ENCODE measurements at regions not wholly inside any gene's neighbourhood (a gene's known extent, or its start where the extent isn't known, plus 50 kb on each side); places are given as distances from the start of the nearest gene placed in this dataset.

- Mint-ChIP-seq H3K36me3 (ENCODE audit: low read depth) (peaks cover 6% of the 10 kb centered on the region), H3K27ac (ENCODE audit: unreplicated experiment) (no peak overlapping the region), H3K9me3 (peaks cover 6% of the 10 kb centered on the region), H3K4me3 (no peak overlapping the region), H3K27me3 (ENCODE audit: low read depth) (no peaks in the 10 kb centered on the region), H3K4me1 (no peaks in the 10 kb centered on the region)
- no peak for DNase-seq (ENCODE audit: low read depth, low spot score)
- no peak for TF ChIP-seq CTCF (conservative IDR thresholded peaks at IDR 0.05)
Measured at GRCh38 chr5:10849278-10849677, 88.2 kb upstream of the DAP start.

GRCh38 chr5:10844016-10844415 lies 83.0 kb upstream of the DAP start:
- Mint-ChIP-seq H3K36me3 (ENCODE audit: low read depth) (peaks cover 6% of the 10 kb centered on the region), H3K27ac (ENCODE audit: unreplicated experiment) (no peak overlapping the region), H3K9me3 (peaks cover 9% of the 10 kb centered on the region), H3K4me3 (no peak overlapping the region), H3K4me1 (no peaks in the 10 kb centered on the region), H3K27me3 (ENCODE audit: low read depth) (no peaks in the 10 kb centered on the region)
- TF ChIP-seq CTCF (conservative IDR thresholded peaks at IDR 0.05) = no peak
- DNase-seq (ENCODE audit: low read depth, low spot score) = no peak

- Mint-ChIP-seq H3K4me3 (no peak overlapping the region), H3K27me3 (ENCODE audit: low read depth) (no peaks in the 10 kb centered on the region), H3K4me1 (no peaks in the 10 kb centered on the region), H3K27ac (ENCODE audit: unreplicated experiment) (no peak overlapping the region), H3K36me3 (ENCODE audit: low read depth) (peaks cover 6% of the 10 kb centered on the region), H3K9me3 (peaks cover 9% of the 10 kb centered on the region)
- DNase-seq (ENCODE audit: low read depth, low spot score) = no peak
- TF ChIP-seq CTCF (conservative IDR thresholded peaks at IDR 0.05) = no peak
Measured at GRCh38 chr5:10842823-10843222, 81.8 kb upstream of the DAP start.

GRCh38 chr5:10839916-10840599 lies 79.0 kb upstream of the DAP start:
- peaks cover 2% of the 10 kb centered on the region for H3K9me3 Mint-ChIP-seq
- H3K27ac Mint-ChIP-seq (ENCODE audit: unreplicated experiment) = peak overlapping the region; percentile 43
- H3K4me1 Mint-ChIP-seq = no peaks in the 10 kb centered on the region
- peaks cover 4% of the 10 kb centered on the region for H3K36me3 Mint-ChIP-seq (ENCODE audit: low read depth)
- H3K4me3 Mint-ChIP-seq = no peak overlapping the region
- DNase-seq (ENCODE audit: low read depth, low spot score) = no peak
- no peak for TF ChIP-seq CTCF (conservative IDR thresholded peaks at IDR 0.05)
- H3K27me3 Mint-ChIP-seq (ENCODE audit: low read depth) = no peaks in the 10 kb centered on the region

GRCh38 chr5:10839118-10839517 lies 78.1 kb upstream of the DAP start:
- DNase-seq (ENCODE audit: low read depth, low spot score) = no peak
- no peaks in the 10 kb centered on the region for H3K27me3 Mint-ChIP-seq (ENCODE audit: low read depth)
- no peak overlapping the region for H3K27ac Mint-ChIP-seq (ENCODE audit: unreplicated experiment)
- TF ChIP-seq CTCF (conservative IDR thresholded peaks at IDR 0.05) = no peak
- peaks cover 2% of the 10 kb centered on the region for H3K9me3 Mint-ChIP-seq
- no peaks in the 10 kb centered on the region for H3K36me3 Mint-ChIP-seq (ENCODE audit: low read depth)
- no peaks in the 10 kb centered on the region for H3K4me1 Mint-ChIP-seq
- H3K4me3 Mint-ChIP-seq = no peak overlapping the region

Data from neural crest cell (in vitro differentiated cells).